ENCODE measurements at regions not wholly inside any gene's neighbourhood (a gene's known extent, or its start where the extent isn't known, plus 50 kb on each side); places are given as distances from the start of the nearest gene placed in this dataset.

GRCh38 chr14:95446470-95446869 is 70.0 kb downstream of the SYNE3 start:
- POLR2A ChIA-PET, result no interaction called here
- ATAC-seq, result no peak
- no peak for DNase-seq (ENCODE audit: low read depth, low spot score)
- Histone ChIP-seq H3K27me3 (ENCODE audit: insufficient read depth, low read length) (no peaks in the 10 kb centered on the region), H3K4me3 (replicated peaks in 1 of 2; ENCODE audit: low read depth in 1 of 2, low read length in 2 of 2) (no peak overlapping the region), H3K4me2 (ENCODE audit: low read length) (no peak overlapping the region), H3K36me3 (ENCODE audit: control insufficient read depth in 1 of 2, insufficient read depth in 2 of 2, low read length in 2 of 2) (no peaks in the 10 kb centered on the region), H2AFZ (ENCODE audit: low read depth, low read length, poor library complexity, severe bottlenecking) (no peak overlapping the region), H4K20me1 (ENCODE audit: insufficient read depth) (no peaks in the 10 kb centered on the region), H3K9me2 (ENCODE audit: insufficient read depth) (no peaks in the 10 kb centered on the region), H3K9ac (ENCODE audit: low read length) (no peak overlapping the region), H3K4me1 (ENCODE audit: control insufficient read depth in 1 of 2, insufficient read depth in 2 of 2, low read length in 2 of 2) (peaks cover 0 to 7% of the 10 kb centered on the region in 2 experiments; a peak in 1 of 4 replicates), H3K9me3 (ENCODE audit: control insufficient read depth in 1 of 2, insufficient read depth in 1 of 2, low read depth in 1 of 2, low read length in 2 of 2) (no peaks in the 10 kb centered on the region), H3K79me2 (ENCODE audit: insufficient read depth, low read length) (no peaks in the 10 kb centered on the region), H3K27ac (ENCODE audit: low read depth, low read length) (no peak overlapping the region)
- CTCF ChIA-PET, result interaction anchor here (0.7 kb wide), 1 partner anchor 70 kb away, joined by 3 read pairs; the partner anchor contains the start of gene SYNE3
- TF ChIP-seq ZBTB33 (IDR thresholded peaks at IDR 0.05; ENCODE audit: extremely low read depth, insufficient replicate concordance, low read length) (no peak), MAX (IDR thresholded peaks at IDR 0.05) (no peak), CTCF (IDR thresholded peaks at IDR 0.05 in 2 of 3, conservative IDR thresholded peaks at IDR 0.05 in 1 of 3; ENCODE audit: borderline replicate concordance in 1 of 3, insufficient read depth in 1 of 3, low read depth in 2 of 3, low read length in 2 of 3) (no peak), SIN3A (IDR thresholded peaks at IDR 0.05; ENCODE audit: low read depth) (no peak), YY1 (IDR thresholded peaks at IDR 0.05; ENCODE audit: extremely low read depth, insufficient replicate concordance, low read depth, low read length) (no peak)
- intact Hi-C loops (cut with micrococcal nuclease), result no loop called here
- RAD21 ChIA-PET (ENCODE audit: low non-redundant PET in 1 of 2, low total read pairs in 2 of 2, uncharacterized antibody in 2 of 2, unreplicated experiment in 2 of 2), result no interaction called here
- BruUV-seq (replicated peaks), result no TSS peak

All from HCT116 (cell line).